Activated T-cell treated with anti-CD3 and anti-CD28 coated beads for 24 hours (primary cell): ENCODE measurements at regions not wholly inside any gene's neighbourhood (a gene's known extent, or its start where the extent isn't known, plus 50 kb on each side); places are given as distances from the start of the nearest gene placed in this dataset.
"Not testable (repeated sequence)": the region's sequence is repeated elsewhere in the genome, so short reads cannot be mapped to it uniquely, and the experiment has no call there.

Experiments
- DNase-seq: peaks from one replicate; pipeline ENCODE4 v3.0.0-alpha.2; 2020; ENCODE audit warnings: low read depth

DNA sequence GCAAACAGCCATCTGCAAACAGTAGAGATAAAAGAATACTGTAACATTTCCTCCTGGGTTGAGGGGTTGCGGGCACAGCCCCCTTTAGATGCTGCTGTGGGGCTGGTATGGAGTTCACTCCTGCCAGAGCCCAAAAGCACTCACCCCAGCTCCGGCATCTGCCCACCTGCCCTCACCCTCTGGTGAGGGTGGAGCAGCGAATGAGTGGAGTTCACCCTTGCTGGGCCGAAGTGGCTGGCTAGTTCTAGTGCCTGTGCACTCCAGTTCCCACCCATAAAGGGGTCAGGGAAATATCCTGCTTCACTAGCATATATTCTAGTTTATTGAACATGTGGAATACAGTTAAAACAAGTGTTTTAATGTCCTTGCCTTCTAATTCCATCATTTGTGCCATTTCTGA is 209.7 kb upstream of the SGO1 start:
- DNase-seq: no peak

DNA sequence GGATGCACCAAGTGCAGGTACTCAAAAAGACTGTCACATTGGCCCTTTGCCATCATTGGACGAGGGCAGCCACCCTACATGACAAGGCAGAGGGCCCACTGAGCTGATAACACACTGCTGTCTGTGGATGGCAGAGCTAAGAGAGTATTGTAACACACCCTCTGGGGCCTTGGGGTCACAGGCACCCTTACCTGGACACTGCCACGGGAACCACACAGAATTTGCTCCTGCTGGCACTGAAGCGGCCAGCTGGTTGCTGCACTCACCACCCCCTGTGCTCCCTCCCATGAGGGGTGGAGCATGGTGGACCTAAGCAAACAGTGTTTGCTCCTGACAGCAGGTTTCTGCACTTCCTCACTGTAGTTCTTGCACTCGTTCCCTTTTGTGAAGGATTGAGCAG is 208.2 kb upstream of the SGO1 start:
- DNase-seq: no peak

DNA sequence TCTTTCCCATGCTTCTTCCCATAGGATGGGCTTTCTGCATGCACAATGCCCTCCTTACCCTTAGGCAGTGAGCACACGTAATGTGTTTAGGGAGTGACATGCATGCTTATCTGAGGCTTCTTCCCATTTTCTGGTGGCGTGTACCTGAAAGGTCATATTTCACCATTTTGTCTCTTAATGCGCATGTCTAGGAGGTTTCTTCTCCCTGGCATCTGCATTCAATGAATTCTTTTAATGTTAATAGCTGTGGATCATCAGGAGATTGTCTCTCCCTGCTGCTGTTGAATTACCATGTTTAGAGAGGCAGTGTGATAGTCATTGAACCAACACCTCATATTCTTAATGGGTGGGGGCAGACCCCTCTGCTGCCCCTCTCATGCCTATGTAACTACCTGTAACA is 205.6 kb upstream of the SGO1 start:
- DNase-seq: no peak

DNA sequence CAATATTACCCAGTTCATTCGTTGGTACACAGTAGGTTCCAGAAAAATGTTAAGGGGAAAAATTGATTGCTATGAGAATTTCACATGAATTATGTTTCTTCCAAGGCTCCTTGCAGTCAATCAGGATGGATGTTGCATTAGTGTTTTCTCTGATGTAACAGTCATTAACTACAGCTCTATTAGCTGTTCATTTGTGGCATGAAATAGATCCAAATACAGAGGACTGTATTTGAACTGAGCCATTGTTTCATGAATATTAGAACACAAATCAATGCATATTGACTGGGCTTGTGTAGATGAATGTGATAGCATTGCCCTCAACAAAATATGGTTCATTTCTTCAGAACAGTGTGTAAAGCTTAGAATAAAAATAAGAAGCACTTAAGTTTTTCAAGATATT is 203.0 kb upstream of the SGO1 start:
- no peak for DNase-seq

DNA sequence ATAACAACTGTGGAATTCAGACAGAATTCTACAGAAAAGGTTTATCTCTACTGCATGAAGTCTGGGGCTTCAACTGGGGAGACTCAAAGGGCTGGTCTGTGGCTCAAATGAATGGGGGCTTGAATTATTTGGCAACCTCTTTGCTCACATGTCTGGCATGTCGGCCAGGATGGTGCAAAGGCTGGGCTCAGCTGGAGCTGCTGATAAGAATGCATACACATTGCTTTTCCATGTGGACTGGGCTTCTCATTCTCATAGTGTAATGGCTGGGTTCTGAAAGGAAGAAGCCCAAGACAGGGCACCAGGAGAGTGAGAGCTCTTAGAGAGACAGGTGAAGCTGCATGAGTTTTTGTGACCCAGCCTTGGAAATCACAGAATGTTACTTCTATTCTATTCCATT is 194.3 kb upstream of the SGO1 start:
- no peak for DNase-seq

DNA sequence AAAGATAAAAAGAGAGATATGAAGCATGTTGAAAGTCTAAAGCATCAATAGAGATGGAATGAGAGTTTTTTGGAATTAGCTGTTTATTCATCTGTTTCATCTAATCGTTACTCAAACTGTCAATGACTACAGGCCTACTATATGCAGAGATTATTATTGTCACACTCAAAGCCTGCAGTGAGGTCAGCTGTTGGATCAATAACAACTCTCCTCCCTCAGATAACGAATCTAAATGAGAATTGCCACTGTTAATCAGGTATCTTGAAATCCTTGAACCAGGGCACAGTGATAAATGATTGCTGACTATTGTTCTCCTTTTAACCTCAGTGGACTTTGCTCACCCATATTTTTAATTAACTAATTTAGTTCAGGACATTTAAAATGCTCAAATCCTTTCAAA is 192.3 kb upstream of the SGO1 start:
- no peak for DNase-seq

DNA sequence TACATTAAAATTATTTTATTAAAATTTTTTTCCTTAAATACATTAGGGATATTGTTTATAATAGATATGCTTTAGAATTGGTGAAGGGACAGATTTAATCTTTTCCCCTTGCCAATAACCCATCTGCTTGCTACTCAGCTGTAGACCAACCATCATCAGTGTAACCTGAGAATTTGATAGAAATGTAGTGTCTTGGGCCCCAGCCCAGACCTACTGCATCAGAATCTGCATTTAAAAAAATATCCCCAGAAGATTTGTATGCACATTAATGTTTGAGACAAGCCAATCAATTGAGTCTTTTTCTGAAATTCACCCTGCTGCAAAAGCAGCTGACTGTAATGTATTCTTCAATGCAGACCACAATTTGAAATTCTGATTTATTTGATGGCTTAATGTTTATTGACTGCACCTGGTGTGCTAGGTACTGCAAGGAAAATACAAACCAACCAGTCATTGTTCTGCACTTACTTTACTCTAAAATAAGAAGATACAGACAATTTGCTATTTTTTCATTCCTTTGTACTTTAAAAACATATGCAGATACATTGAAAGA is 190.7 kb upstream of the SGO1 start:
- DNase-seq: no peak

DNA sequence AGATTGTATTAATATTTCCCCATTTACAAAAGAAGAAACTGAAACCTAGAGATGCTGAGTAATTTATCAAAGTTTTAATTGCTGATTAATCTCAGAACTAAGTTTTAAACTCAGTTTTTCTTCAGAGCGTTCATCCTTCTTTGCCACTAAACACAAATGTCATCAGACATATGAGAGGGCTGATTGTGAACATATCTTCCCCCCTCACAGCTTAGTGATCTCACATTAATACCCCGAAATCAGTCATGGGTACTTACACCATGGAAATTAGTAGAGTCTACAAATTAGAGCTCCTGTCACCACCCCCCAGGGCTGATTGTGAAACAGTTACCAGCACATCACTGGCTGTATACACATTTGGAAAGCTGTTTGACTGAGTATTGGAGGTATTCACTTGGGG is 189.3 kb upstream of the SGO1 start:
- DNase-seq: no peak

DNA sequence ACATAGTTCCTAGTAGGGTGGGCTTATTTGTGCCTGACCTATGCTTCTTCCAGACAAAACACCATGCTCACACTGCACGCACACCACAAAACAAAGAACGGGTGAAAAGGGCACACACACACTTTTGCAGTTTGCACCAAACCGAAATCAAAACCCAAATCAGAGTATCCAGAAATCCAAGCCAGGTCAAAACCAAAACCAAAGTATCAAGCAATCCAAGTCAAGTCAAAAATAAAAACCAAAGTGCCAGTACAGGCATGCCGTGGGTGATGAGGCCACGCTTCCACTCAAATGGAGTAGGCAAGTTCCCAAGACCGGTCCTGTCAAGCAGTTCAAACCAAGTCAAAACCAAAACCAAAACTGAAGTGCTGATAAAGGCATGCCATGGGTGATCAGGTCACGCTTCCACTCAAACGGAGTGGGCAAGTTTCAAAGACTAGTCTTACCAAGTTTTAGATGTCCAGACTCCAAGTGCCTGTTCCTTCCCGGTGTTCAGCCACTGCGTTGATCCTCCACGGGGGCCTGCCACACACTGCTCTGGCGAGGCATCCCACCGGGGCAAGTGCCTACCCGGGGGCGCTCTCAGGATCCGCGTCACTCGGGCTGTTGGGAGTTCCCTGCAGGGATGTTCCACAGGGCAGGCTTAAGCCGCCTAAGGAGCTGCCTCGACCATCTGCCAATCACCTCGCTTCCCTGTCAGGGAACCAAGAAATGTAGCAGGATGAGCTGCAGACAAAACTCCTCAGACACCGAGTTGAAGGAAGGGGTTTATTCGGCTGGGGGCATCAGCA is 184.5 kb upstream of the SGO1 start:
- DNase-seq: not testable (repeated sequence)

DNA sequence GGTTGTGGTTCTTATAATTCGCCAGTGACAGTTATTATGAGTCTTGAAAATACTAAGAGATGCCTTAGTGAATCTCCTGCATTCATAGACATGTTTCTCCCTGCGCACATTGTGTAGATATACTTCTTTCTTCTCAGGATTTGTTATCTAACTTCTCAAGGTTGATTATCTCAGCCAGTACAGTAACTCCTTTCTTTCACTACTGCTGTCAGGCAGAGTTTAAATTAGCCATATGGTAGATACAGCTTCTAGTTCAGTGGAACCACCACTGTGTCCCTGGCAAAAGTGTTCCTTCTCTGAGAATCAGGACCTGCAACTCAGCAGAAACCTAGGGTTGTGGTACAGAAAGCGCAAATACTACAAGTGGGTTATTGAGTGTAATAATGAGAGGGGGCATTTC is 175.0 kb upstream of the SGO1 start:
- DNase-seq: no peak

DNA sequence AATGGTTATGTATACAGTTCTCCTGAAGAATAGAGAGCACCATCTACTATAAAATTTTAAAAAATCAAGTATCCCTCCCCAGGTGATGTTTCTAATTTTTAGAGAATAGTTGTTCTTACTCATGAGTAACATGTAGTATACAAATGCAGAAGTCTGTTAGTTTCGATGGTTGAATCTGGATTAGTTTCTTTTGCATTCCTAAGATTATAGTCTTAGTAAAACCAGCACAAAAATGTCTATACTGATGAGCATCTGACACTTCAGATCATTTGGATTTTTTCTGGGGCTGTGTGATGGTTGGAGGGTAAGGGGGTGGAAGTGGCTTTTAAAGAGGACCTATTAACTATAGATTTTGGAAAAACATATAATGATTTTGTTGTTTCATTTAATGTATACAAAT is 167.3 kb upstream of the SGO1 start:
- no peak for DNase-seq

DNA sequence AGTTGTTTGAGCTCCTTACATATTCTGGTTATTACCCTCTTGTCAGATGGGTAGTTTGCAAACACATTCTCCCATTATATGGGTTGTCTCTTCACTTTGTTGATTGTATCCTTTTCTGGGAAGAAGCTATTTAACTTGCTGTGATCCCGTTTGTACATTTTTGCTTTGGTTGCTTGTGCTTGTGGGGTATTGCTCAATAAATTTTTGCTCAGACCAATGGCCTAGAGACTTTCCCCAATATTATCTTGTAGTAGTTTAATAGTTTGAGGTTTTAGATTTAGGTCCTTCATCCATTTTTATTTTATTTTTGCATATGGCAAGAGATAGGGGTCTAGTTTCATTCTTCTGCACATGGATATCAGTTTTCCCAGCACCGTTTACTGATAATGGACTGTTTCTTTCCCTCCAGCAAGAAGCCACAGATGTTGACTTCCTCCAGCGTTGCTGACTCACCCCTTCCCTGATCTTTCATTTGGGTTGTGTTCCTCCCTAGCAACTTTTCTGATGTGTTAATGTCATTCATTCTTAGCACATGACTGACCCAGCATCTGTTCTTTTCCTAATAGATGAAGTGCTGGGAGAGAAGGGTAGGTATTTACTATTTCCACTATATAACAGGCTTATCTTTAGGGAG is 166.7 kb upstream of the SGO1 start:
- no peak for DNase-seq

DNA sequence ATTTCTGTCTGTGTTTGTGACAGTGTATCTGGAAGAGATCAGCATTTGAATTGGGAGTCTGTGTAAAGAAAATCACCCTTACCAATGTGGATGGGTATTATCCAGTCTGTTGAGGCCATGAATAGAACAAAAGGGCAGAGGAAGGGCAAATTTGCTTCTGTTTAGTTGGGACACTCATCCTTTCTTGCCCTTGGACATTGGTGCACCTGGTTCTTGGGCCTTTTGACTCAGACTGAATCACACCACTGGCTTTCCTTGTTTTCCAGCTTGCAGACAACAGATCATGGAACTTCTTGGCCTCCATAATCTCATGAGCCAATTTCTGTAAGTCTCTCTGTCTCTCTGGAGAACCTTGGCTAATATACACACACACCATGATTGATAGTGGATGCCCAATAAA is 164.4 kb upstream of the SGO1 start:
- DNase-seq: no peak

DNA sequence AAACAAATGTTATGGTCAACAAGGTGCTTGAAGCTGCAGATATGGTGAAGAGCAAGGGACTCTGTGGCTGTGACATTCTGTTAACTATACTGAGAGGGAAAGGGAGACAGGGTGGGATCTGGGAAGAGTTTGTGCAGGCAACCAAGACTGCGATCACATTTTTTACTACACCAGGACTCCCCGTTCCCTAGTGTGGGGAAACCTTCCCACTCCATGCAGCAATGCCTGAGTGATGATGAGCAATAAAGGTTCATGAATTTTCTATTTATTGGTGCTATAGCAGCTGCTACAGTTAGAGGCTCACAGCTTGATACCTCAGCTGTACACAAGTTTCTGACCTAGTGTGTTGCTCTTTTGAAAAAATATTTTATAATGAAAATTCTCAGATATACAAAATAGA is 160.9 kb upstream of the SGO1 start:
- DNase-seq: no peak

DNA sequence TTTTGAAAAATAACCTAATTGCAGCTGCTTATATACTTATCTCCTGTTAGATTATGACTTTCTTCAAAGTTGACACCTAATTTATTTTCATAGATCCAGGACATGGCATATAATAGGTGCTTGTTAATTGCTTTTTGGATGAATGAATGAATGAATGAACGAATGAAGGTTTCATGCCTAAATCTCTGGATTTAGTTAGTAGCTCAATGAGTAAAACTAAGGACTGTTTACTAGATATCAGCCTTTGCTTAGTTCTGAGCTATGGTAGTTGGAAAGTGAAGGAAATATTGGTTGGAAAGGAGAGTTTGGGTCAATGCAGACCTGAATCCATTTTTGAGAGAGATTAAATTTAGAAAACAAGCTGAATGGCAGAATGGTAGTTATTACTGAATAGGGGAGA is 160.4 kb upstream of the SGO1 start:
- no peak for DNase-seq

DNA sequence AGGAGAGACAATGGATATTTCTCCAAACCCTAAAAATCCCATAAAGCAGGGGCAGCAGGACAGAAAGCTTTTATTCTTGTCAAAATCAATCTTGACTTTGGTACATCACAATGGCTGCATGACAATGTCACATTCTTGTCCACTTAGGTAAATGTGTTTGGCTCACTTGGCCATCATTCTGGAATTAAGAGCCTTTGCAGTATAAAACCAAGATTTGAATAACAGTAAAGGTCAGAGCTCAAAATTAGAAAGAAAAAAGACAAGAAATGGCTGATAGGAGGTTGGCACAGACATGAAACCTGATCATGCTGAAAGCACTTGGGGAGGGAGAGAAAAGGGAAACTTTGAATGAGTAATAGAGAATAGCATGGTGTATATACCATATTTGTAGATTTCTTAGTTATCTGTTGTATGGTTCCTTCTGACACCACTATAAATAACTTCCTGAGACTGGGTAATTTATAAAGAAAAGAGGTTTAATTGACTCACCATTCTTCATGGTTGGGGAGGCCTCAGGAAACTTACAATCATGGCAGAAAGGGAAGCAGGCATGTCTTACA is 158.5 kb upstream of the SGO1 start:
- no peak for DNase-seq

DNA sequence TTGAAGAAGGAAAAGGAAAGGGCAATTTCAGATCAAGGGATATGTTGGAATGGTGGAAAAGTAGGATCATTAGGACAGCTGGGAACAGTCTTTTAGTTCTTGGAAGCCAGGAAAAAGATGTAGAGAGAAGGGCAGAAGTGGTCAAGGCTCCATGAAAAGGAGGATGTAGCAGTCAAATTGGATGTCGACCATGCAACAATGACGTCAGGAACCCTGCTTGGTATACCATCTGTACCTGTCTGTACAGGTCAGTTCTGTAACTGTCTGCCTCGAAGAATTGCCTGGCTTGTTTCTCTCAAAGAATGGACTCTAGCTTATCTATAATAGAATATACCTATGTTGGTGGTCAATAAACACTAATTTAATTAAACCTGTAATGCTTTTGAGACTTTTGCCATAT is 157.8 kb upstream of the SGO1 start:
- no peak for DNase-seq

DNA sequence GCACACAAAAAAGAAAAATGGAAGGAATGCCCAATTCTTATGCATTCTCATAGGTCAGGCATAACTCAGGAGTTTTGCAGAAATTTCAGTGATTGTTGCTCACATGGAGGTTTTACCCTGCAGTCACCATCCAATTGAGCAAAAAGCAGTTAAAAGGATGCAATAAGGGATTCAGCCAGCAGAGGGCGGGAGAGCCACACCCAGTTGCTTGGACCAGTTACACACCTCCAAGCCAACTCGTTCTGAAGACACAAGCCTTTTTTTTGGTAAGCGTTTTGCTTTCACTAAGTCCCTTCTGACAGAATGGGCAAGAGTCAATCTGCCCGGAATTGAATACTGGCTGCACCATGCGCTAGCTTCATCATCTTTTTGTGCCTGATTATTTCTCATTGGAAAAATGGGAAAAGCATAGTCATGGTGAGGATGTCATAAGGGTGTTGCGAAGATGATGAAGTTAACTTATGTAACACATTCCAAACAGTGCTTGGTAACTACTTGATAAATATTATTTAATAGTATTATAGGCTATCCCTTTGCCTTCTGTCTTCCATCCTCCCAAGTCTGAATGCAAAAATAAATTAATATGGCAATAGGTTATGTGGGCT is 154.4 kb upstream of the SGO1 start:
- peak; percentile 55 for DNase-seq

DNA sequence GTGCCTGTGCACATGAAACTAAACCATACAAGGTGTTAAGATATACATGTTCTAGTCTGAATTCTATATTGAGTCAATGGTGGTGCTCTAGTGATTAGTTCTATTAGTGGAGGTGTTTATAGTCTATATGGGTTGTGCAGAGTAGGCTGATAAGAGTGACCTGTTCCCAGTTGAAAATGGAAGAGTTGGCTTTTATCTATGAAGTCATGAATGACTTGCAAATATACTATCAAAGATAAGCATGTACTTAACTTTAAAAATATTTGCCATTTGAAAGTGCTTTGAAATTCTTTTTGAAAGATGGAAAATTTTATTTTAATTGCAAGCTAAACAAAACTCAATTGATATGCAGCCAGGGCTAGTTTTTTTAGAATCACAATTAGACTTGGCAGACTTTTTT is 150.6 kb upstream of the SGO1 start:
- DNase-seq: no peak

DNA sequence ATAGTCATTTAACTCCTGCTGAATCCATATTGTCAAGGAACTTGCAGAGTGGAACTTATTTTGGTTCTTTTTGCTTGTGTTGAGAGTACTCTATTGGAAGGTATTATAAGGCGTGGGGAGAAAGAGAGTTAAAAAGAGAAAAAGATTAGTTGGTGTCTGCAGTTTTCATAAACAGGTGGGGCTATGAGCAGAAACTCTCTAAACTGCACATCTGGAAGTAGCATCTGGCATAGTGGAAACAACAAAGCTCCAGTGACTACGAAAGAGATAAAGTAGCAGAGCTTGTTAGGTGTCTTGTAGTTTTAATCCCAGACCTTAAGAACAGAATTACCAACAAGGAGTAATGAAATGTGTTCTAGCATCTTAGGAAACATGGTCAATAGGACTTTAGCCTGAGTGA is 148.8 kb upstream of the SGO1 start:
- no peak for DNase-seq

DNA sequence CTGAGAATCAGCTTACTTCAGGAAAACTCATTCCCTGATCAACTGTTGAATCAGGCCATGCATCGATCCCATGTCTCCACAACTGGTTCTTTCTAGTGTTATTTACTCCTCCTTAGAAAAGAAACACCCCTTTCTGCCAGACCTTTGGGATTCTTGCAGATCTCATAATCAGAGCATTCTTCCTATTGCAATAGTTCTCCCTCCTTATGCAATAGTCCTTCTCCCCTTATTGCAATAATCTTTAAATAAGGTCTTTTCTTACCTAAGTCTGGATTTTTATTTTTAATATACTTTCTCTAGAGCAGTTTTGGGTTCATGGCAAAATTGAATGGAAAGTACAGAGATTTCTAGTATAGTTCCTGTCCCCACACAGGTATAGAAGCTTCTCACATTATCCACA is 141.9 kb upstream of the SGO1 start:
- DNase-seq: no peak

DNA sequence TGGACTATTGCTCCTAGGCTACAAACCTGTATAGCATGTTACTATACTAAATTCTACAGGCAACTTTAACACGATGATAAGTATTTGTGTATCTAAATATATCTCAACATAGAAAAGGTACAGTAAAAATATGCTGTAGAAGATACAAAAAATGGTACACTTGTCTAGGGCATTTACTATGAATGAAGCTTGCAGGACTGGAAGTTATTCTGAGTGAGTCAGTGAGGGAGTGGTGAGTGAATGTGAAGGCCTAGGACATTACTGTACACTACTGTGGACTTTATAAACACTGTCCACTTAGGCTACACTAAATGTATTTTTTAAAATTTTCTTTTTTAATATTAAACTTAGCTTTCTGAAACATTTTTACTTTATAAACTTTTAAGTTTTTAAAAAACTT is 140.5 kb upstream of the SGO1 start:
- no peak for DNase-seq

DNA sequence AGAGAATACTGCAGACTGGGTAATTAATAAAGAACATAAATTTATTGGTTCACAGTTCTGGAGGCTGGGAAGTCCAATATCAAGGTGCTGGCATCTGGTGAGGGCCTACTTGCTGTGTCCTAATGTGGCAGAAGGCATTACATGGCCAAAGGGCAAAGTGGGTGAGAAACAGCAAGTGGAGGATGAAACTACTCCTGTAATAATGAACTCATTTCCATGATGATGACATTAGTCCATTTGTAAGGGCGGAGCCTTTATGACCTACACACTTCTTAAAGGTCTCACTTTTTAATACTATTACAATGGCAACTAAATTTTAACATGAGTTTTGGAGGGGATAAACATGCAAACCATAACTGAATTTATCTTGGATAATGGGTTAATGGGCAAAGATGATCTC is 139.6 kb upstream of the SGO1 start:
- no peak for DNase-seq
